Medulla oblongata (tissue), 1 donor: ENCODE measurements at regions not wholly inside any gene's neighbourhood (a gene's known extent, or its start where the extent isn't known, plus 50 kb on each side); places are given as distances from the start of the nearest gene placed in this dataset.

Source experiments
- DNase-seq: peaks from one replicate; pipeline ENCODE4 v3.0.0-alpha.2; 2015; ENCODE audit errors: extremely low spot score

- DNase-seq = no peak
Observed at GRCh38 chr1:60196026-60196425, 122.5 kb upstream of the C1orf87 start.

- no peak for DNase-seq
Observed at GRCh38 chr1:60185684-60186083, 112.1 kb upstream of the C1orf87 start.

GRCh38 chr1:60184521-60184920, 111.0 kb upstream of the C1orf87 start:
- no peak for DNase-seq

- no peak for DNase-seq
Observed at GRCh38 chr1:60173729-60174505, 100.3 kb upstream of the C1orf87 start.

- DNase-seq = no peak
Observed at GRCh38 chr1:60173006-60173405, 99.4 kb upstream of the C1orf87 start.

- no peak for DNase-seq
Observed at GRCh38 chr1:60171801-60172200, 98.2 kb upstream of the C1orf87 start.

GRCh38 chr1:60170709-60171108, 97.1 kb upstream of the C1orf87 start:
- no peak for DNase-seq

GRCh38 chr1:60169206-60169605, 95.6 kb upstream of the C1orf87 start:
- DNase-seq = no peak

GRCh38 chr1:60162936-60163335, 89.4 kb upstream of the C1orf87 start:
- no peak for DNase-seq

- DNase-seq = no peak
Observed at GRCh38 chr1:60160141-60160540, 86.6 kb upstream of the C1orf87 start.

GRCh38 chr1:60156371-60156770, 82.8 kb upstream of the C1orf87 start:
- DNase-seq = no peak

GRCh38 chr1:60153961-60154360, 80.4 kb upstream of the C1orf87 start:
- no peak for DNase-seq

- no peak for DNase-seq
Observed at GRCh38 chr1:60152891-60153290, 79.3 kb upstream of the C1orf87 start.

- no peak for DNase-seq
Observed at GRCh38 chr1:60151311-60151710, 77.7 kb upstream of the C1orf87 start.

- no peak for DNase-seq
Observed at GRCh38 chr1:60149251-60149650, 75.7 kb upstream of the C1orf87 start.

- DNase-seq = no peak
Observed at GRCh38 chr1:60146884-60147283, 73.3 kb upstream of the C1orf87 start.

- DNase-seq = no peak
Observed at GRCh38 chr1:60145771-60146170, 72.2 kb upstream of the C1orf87 start.

- no peak for DNase-seq
Observed at GRCh38 chr1:60141743-60142142, 68.2 kb upstream of the C1orf87 start.

GRCh38 chr1:60141276-60141675, 67.7 kb upstream of the C1orf87 start:
- no peak for DNase-seq

GRCh38 chr1:60137406-60137805, 63.8 kb upstream of the C1orf87 start:
- no peak for DNase-seq

GRCh38 chr1:60136395-60136794, 62.8 kb upstream of the C1orf87 start:
- DNase-seq = no peak

GRCh38 chr1:60134716-60135115, 61.1 kb upstream of the C1orf87 start:
- DNase-seq = no peak

GRCh38 chr1:60133848-60134247, 60.3 kb upstream of the C1orf87 start:
- no peak for DNase-seq
